Lower leg skin (tissue), 3 donors: ENCODE measurements at regions not wholly inside any gene's neighbourhood (a gene's known extent, or its start where the extent isn't known, plus 50 kb on each side); places are given as distances from the start of the nearest gene placed in this dataset.

Source experiments
- CTCF ChIP-seq, 3 donors: fragments of 450-650 bp; IDR thresholded peaks; one replicate each; pipeline ENCODE4 v1.5.1; 2016; ENCODE audit warnings: antibody characterized with exemption in 3 of 3, mild to moderate bottlenecking in 3 of 3, moderate library complexity in 2 of 3
- POLR2A ChIP-seq, 2 donors: fragments of 450-650 bp; IDR thresholded peaks; one replicate each; pipeline ENCODE4 v1.6.1; 2016 to 2017; ENCODE audit warnings: antibody characterized with exemption in 2 of 2, mild to moderate bottlenecking in 1 of 2, moderate library complexity in 1 of 2

- no peak for TF ChIP-seq CTCF (IDR thresholded peaks at IDR 0.05)
- no peak for TF ChIP-seq POLR2A (IDR thresholded peaks at IDR 0.05)
Measured at GRCh38 chr2:36128359-36128758, 227.2 kb upstream of the CRIM1 start.
